ENCODE measurements at regions not wholly inside any gene's neighbourhood (a gene's known extent, or its start where the extent isn't known, plus 50 kb on each side); places are given as distances from the start of the nearest gene placed in this dataset.

- no peak for TF ChIP-seq TAF1 (IDR thresholded peaks at IDR 0.05; ENCODE audit: low read depth, low read length)
- TF ChIP-seq POLR2A (IDR thresholded peaks at IDR 0.05; ENCODE audit: low read depth, low read length), result no peak
- no peak for TF ChIP-seq POLR2AphosphoS5 (IDR thresholded peaks at IDR 0.05; ENCODE audit: low read depth, low read length)
Measured at GRCh38 chr2:153405196-153405595, 73.4 kb downstream of the RPRM start.
